DOHH2 (cell line): ENCODE measurements at regions not wholly inside any gene's neighbourhood (a gene's known extent, or its start where the extent isn't known, plus 50 kb on each side); places are given as distances from the start of the nearest gene placed in this dataset.

Experiments used
- EZH2phosphoT487 ChIP-seq: fragments of 200-600 bp; sonication (generic); IDR thresholded peaks from 2 replicates; pipeline ENCODE4 v1.6.1; 2017; ENCODE audit warnings: borderline replicate concordance, mild to moderate bottlenecking, antibody characterized with exemption, low read length, moderate library complexity, mixed read lengths
- TF ChIP-seq, protein P1 (sequence below): fragments of 200-600 bp; sonication (generic); IDR thresholded peaks from one replicate; pipeline ENCODE4 v1.5.1; 2014; ENCODE audit warnings: antibody characterized with exemption, mild to moderate bottlenecking, low read depth, low read length; ENCODE audit not compliant: poor library complexity, severe bottlenecking

- TF ChIP-seq, protein P1, sequence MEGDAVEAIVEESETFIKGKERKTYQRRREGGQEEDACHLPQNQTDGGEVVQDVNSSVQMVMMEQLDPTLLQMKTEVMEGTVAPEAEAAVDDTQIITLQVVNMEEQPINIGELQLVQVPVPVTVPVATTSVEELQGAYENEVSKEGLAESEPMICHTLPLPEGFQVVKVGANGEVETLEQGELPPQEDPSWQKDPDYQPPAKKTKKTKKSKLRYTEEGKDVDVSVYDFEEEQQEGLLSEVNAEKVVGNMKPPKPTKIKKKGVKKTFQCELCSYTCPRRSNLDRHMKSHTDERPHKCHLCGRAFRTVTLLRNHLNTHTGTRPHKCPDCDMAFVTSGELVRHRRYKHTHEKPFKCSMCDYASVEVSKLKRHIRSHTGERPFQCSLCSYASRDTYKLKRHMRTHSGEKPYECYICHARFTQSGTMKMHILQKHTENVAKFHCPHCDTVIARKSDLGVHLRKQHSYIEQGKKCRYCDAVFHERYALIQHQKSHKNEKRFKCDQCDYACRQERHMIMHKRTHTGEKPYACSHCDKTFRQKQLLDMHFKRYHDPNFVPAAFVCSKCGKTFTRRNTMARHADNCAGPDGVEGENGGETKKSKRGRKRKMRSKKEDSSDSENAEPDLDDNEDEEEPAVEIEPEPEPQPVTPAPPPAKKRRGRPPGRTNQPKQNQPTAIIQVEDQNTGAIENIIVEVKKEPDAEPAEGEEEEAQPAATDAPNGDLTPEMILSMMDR: no peak
- TF ChIP-seq EZH2phosphoT487: no peak
Measured at GRCh38 chr10:83343676-83344075, 795.6 kb upstream of the GHITM start.
